Chondrocyte (in vitro differentiated cells): ENCODE measurements at regions not wholly inside any gene's neighbourhood (a gene's known extent, or its start where the extent isn't known, plus 50 kb on each side); places are given as distances from the start of the nearest gene placed in this dataset.

Source experiments
- DNase-seq: peaks from one replicate; pipeline ENCODE4 v3.0.0; 2021; ENCODE audit warnings: mixed read lengths, low spot score
- H3K27ac Mint-ChIP-seq: one replicate; pipeline ENCODE4 v1.8.0; 2021; ENCODE audit warnings: mild to moderate bottlenecking, moderate library complexity, mixed read lengths; ENCODE audit not compliant: unreplicated experiment
- H3K27me3 Mint-ChIP-seq: 2 replicates; pipeline ENCODE4 v1.8.0; 2021; ENCODE audit warnings: low read depth, mixed read lengths
- H3K36me3 Mint-ChIP-seq: 2 replicates; pipeline ENCODE4 v1.8.0; 2021; ENCODE audit warnings: low read depth, mixed read lengths
- H3K4me1 Mint-ChIP-seq: 2 replicates; pipeline ENCODE4 v1.8.0; 2021; ENCODE audit warnings: low read depth, mild to moderate bottlenecking, mixed read lengths
- H3K4me3 Mint-ChIP-seq: one replicate; pipeline ENCODE4 v1.8.0; 2021; ENCODE audit warnings: mild to moderate bottlenecking, moderate library complexity, mixed read lengths; ENCODE audit not compliant: unreplicated experiment
- H3K9me3 Mint-ChIP-seq: 2 replicates; pipeline ENCODE4 v1.8.0; 2021; ENCODE audit warnings: low read depth, mixed read lengths
- TF ChIP-seq, protein P1 (sequence below): fragments of 200-600 bp; sonication (generic); IDR thresholded peaks from 2 replicates; pipeline ENCODE4 v1.5.0; 2021; ENCODE audit warnings: antibody characterized with exemption, mild to moderate bottlenecking, moderate library complexity

DNA sequence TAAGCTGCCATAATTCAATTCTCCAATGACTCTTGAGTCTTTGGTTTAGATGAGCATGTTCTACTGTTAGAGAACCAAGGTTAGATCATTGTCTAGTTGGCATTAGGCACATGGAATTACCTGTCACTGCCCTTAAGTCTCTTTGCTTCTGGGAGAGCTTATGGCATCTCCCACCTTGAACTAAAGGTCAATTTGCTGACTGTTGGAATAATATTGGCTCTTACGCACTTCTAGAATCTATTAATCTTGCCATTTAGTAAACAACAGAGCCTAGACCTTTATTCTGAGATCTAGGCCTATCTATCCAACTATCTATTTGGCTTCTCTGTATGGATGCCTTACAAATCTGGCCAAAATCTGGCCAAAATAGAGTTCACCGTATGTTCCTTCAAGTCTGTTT is 232.0 kb downstream of the STK31 start:
- Mint-ChIP-seq H3K4me1 (no peaks in the 10 kb centered on the region), H3K27me3 (peaks cover 2% of the 10 kb centered on the region), H3K36me3 (peaks cover 5% of the 10 kb centered on the region), H3K27ac (no peak overlapping the region), H3K4me3 (no peak overlapping the region), H3K9me3 (peaks cover 21% of the 10 kb centered on the region)
- TF ChIP-seq, protein P1, sequence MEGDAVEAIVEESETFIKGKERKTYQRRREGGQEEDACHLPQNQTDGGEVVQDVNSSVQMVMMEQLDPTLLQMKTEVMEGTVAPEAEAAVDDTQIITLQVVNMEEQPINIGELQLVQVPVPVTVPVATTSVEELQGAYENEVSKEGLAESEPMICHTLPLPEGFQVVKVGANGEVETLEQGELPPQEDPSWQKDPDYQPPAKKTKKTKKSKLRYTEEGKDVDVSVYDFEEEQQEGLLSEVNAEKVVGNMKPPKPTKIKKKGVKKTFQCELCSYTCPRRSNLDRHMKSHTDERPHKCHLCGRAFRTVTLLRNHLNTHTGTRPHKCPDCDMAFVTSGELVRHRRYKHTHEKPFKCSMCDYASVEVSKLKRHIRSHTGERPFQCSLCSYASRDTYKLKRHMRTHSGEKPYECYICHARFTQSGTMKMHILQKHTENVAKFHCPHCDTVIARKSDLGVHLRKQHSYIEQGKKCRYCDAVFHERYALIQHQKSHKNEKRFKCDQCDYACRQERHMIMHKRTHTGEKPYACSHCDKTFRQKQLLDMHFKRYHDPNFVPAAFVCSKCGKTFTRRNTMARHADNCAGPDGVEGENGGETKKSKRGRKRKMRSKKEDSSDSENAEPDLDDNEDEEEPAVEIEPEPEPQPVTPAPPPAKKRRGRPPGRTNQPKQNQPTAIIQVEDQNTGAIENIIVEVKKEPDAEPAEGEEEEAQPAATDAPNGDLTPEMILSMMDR: no peak
- DNase-seq: no peak

DNA sequence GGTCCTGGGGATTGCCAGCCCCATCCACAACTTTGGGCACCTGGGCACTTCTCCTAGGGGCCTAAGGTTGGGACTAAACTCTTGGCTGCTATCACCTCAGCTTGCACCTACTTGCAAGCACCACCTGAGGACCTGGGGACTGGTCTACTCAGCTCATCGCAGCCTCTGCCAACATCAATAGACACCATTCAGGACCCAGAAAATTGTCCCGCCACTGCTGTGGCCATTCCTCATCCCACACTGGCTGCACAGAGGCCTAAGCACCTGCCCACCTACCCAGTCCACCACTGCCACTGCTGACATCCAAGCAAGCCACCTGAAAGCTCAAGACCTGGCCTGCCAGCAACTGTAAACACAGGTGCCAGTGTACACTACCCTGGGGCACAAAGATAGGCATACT is 234.1 kb downstream of the STK31 start:
- H3K4me3 Mint-ChIP-seq: no peak overlapping the region
- peaks cover 2% of the 10 kb centered on the region for H3K27me3 Mint-ChIP-seq
- peaks cover 28% of the 10 kb centered on the region for H3K9me3 Mint-ChIP-seq
- TF ChIP-seq, protein P1: no peak
- no peaks in the 10 kb centered on the region for H3K4me1 Mint-ChIP-seq
- no peak overlapping the region for H3K27ac Mint-ChIP-seq
- DNase-seq: no peak
- peaks cover 5% of the 10 kb centered on the region for H3K36me3 Mint-ChIP-seq

DNA sequence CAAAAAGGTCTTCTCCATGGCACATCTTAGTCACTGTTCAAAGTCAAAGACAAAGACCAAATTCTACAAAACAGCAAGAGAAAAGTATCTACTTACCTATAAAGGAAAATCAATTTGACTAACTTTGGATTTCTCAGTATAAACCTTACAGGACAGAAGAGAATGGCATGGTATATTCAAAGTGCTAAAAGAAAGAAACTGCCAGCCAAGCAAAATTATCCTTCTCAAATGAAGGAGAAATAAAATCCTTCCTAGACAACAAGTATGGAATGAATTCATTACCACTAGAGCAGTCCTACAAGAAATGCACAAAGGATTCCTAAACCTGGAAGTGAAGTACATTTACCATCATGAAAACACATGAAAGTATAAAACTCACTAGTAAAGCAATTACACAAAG is 235.5 kb downstream of the STK31 start:
- Mint-ChIP-seq H3K27me3 (no peaks in the 10 kb centered on the region), H3K27ac (no peak overlapping the region), H3K9me3 (peaks cover 34% of the 10 kb centered on the region), H3K36me3 (peaks cover 5% of the 10 kb centered on the region), H3K4me1 (no peaks in the 10 kb centered on the region), H3K4me3 (no peak overlapping the region)
- TF ChIP-seq, protein P1: no peak
- DNase-seq: no peak

DNA sequence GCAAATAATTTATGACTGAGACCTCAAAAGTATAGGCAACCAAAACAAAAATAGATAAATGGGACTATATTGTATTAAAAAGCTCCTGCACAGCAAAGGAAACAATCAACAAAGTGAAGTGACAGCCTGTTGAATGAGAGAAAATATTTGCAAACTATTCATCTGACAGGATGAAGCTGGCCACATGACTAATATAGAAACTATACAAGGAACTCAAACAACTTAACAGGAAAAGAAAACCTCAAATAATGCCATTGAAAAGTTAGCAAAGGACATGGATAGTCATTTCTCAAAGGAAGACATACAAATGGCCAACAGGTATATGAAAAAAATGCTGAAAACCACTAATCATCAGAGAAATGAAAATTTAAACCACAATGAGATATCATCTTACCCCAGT is 245.1 kb downstream of the STK31 start:
- peaks cover 2% of the 10 kb centered on the region for H3K27me3 Mint-ChIP-seq
- TF ChIP-seq, protein P1: no peak
- no peak overlapping the region for H3K27ac Mint-ChIP-seq
- DNase-seq: no peak
- H3K4me3 Mint-ChIP-seq: no peak overlapping the region
- peaks cover 7% of the 10 kb centered on the region for H3K9me3 Mint-ChIP-seq
- no peaks in the 10 kb centered on the region for H3K36me3 Mint-ChIP-seq
- H3K4me1 Mint-ChIP-seq: peaks cover 21% of the 10 kb centered on the region

DNA sequence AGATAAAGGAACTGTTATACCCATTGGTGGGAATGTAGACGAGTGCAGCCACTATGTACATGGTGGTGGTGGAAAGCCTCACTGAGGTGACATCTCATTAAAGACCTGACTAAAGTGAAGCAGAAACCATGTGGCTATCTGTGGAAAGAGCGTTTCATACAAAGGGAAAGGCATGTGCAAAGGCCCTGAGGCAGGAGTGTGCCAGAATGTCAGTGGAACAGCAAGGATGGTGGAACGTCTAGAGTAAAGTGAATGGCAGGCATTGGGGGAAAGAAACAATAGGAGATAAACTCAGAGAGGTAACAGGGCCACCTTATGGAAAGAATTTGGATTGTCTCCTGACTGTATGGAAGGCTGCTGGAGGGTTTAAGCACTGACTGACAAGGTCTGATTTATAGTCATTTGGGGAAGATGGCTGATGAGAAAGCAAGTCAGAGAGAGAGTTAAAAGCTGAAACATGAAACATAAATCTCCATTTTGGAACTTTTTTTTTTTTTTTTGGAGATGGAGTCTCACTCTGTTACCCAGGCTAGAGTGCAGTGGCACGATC is 245.7 kb downstream of the STK31 start:
- TF ChIP-seq, protein P1: no peak
- Mint-ChIP-seq H3K36me3 (no peaks in the 10 kb centered on the region), H3K27ac (no peak overlapping the region), H3K9me3 (peaks cover 3% of the 10 kb centered on the region), H3K4me1 (peaks cover 21% of the 10 kb centered on the region), H3K27me3 (peaks cover 2% of the 10 kb centered on the region), H3K4me3 (no peak overlapping the region)
- no peak for DNase-seq
